ENCODE measurements at regions not wholly inside any gene's neighbourhood (a gene's known extent, or its start where the extent isn't known, plus 50 kb on each side); places are given as distances from the start of the nearest gene placed in this dataset.

DNA sequence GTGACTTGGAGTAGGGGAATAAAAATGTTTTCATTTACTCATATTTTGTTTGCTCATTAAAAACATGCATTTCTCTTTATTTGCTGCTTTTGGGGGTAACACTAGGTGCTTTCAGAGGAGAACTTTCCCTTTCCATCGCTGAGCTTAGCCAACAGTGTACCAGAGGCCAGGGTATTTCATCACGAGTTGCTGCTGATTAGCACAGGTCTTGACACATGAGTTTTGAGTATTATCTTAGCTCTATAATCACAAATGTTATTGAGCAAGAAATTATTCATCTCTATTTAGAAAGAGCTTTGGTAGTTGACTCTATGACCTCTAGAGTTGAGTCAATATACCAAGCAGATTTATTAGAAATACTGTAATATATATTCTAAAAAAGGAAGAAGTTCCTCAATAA lies 375.9 kb downstream of the NXPH1 start:
- H3K4me1 ChIP-seq (ENCODE audit: control insufficient read depth, extremely low read depth, insufficient read depth, low read length) = no peaks in the 10 kb centered on the region
- H3K4me3 ChIP-seq (ENCODE audit: control insufficient read depth in 2 of 3, extremely low read depth in 1 of 3, insufficient read depth in 2 of 3, low read depth in 1 of 3, low read length in 3 of 3) = no peak overlapping the region
- H3K36me3 ChIP-seq (ENCODE audit: control insufficient read depth in 2 of 2, extremely low read depth in 1 of 2, insufficient read depth in 2 of 2, low read length in 2 of 2) = no peaks in the 10 kb centered on the region
- dilution Hi-C loops (cut with MboI; ENCODE audit: extremely low pct_ligation_motif_present, low sequenced_read_pairs) = no loop called here
- H3K27me3 ChIP-seq (ENCODE audit: control insufficient read depth, extremely low read depth, insufficient read depth, low read length) = no peaks in the 10 kb centered on the region
- no peaks in the 10 kb centered on the region for H3K9me3 ChIP-seq (ENCODE audit: control insufficient read depth, low read depth, low read length)
- H3K9ac ChIP-seq (ENCODE audit: control insufficient read depth, extremely low read depth, insufficient read depth, low read length) = no peak overlapping the region
- H3K79me2 ChIP-seq (ENCODE audit: control insufficient read depth, insufficient read depth, low read length) = no peaks in the 10 kb centered on the region
- no peak overlapping the region for H2AFZ ChIP-seq (ENCODE audit: control insufficient read depth, low read length)
- no peak for FAIRE-seq
- H3K9me1 ChIP-seq (ENCODE audit: control insufficient read depth, extremely low read depth, insufficient read depth, low read length) = no peaks in the 10 kb centered on the region
- TF ChIP-seq, protein P1, sequence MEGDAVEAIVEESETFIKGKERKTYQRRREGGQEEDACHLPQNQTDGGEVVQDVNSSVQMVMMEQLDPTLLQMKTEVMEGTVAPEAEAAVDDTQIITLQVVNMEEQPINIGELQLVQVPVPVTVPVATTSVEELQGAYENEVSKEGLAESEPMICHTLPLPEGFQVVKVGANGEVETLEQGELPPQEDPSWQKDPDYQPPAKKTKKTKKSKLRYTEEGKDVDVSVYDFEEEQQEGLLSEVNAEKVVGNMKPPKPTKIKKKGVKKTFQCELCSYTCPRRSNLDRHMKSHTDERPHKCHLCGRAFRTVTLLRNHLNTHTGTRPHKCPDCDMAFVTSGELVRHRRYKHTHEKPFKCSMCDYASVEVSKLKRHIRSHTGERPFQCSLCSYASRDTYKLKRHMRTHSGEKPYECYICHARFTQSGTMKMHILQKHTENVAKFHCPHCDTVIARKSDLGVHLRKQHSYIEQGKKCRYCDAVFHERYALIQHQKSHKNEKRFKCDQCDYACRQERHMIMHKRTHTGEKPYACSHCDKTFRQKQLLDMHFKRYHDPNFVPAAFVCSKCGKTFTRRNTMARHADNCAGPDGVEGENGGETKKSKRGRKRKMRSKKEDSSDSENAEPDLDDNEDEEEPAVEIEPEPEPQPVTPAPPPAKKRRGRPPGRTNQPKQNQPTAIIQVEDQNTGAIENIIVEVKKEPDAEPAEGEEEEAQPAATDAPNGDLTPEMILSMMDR (optimal IDR thresholded peaks at IDR 0.05 in 1 of 3, IDR thresholded peaks at IDR 0.05 in 1 of 3, conservative IDR thresholded peaks at IDR 0.05 in 1 of 3; ENCODE audit: extremely low read depth in 1 of 3, insufficient read depth in 2 of 3, low read length in 3 of 3) = no peak
- no peak for TF ChIP-seq EZH2 (IDR thresholded peaks at IDR 0.05; ENCODE audit: low read length)
- no peak overlapping the region for H3K4me2 ChIP-seq (ENCODE audit: control insufficient read depth, extremely low read depth, insufficient read depth, low read depth, low read length)
- no peak overlapping the region for H3K27ac ChIP-seq (ENCODE audit: control insufficient read depth, insufficient read depth, low read length)
- DNase-seq (ENCODE audit: low read depth, low spot score) = no peak
- no peaks in the 10 kb centered on the region for H4K20me1 ChIP-seq (ENCODE audit: control insufficient read depth, extremely low read depth, insufficient read depth, low read length)

DNA sequence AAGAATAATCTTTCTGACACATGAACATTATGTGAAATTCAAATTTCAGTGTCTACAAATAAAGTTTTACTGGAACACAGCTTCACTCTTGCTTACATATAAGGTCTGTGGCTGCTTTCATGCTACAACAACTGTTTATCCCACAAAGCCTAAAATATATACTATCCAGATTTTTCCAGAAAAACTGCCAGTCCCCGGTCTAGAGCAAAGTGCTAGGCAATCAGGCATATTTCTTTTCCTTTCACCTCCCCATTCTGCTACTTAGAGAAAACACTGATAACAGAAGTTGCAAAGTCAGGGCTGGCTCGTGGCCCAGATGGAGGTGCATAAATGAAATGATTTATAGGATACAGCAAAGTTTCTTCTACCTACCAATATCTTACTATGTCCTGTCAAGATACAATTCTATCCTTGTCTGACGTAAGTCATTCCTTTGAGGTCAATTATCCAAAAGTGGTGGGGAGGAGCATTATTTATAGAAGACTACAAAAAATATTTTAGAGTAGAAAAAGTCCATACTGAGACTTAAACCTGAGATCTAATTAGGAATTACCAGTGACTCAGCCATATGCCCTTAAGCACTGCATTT lies 384.1 kb downstream of the NXPH1 start:
- TF ChIP-seq EZH2 (IDR thresholded peaks at IDR 0.05; ENCODE audit: low read length) = no peak
- TF ChIP-seq, protein P1 (optimal IDR thresholded peaks at IDR 0.05 in 1 of 3, IDR thresholded peaks at IDR 0.05 in 1 of 3, conservative IDR thresholded peaks at IDR 0.05 in 1 of 3; ENCODE audit: extremely low read depth in 1 of 3, insufficient read depth in 2 of 3, low read length in 3 of 3) = no peak
- no peak for FAIRE-seq
- H3K4me2 ChIP-seq (ENCODE audit: control insufficient read depth, extremely low read depth, insufficient read depth, low read depth, low read length) = no peak overlapping the region
- no peak overlapping the region for H3K4me3 ChIP-seq (ENCODE audit: control insufficient read depth in 2 of 3, extremely low read depth in 1 of 3, insufficient read depth in 2 of 3, low read depth in 1 of 3, low read length in 3 of 3)
- H4K20me1 ChIP-seq (ENCODE audit: control insufficient read depth, extremely low read depth, insufficient read depth, low read length) = no peaks in the 10 kb centered on the region
- H3K36me3 ChIP-seq (ENCODE audit: control insufficient read depth in 2 of 2, extremely low read depth in 1 of 2, insufficient read depth in 2 of 2, low read length in 2 of 2) = no peaks in the 10 kb centered on the region
- no peaks in the 10 kb centered on the region for H3K4me1 ChIP-seq (ENCODE audit: control insufficient read depth, extremely low read depth, insufficient read depth, low read length)
- no peak overlapping the region for H3K9ac ChIP-seq (ENCODE audit: control insufficient read depth, extremely low read depth, insufficient read depth, low read length)
- no peaks in the 10 kb centered on the region for H3K9me3 ChIP-seq (ENCODE audit: control insufficient read depth, low read depth, low read length)
- H3K27me3 ChIP-seq (ENCODE audit: control insufficient read depth, extremely low read depth, insufficient read depth, low read length) = no peaks in the 10 kb centered on the region
- no peaks in the 10 kb centered on the region for H3K79me2 ChIP-seq (ENCODE audit: control insufficient read depth, insufficient read depth, low read length)
- DNase-seq (ENCODE audit: low read depth, low spot score) = no peak
- H3K27ac ChIP-seq (ENCODE audit: control insufficient read depth, insufficient read depth, low read length) = no peak overlapping the region
- H2AFZ ChIP-seq (ENCODE audit: control insufficient read depth, low read length) = no peak overlapping the region
- H3K9me1 ChIP-seq (ENCODE audit: control insufficient read depth, extremely low read depth, insufficient read depth, low read length) = no peaks in the 10 kb centered on the region
- dilution Hi-C loops (cut with MboI; ENCODE audit: extremely low pct_ligation_motif_present, low sequenced_read_pairs) = no loop called here

All from keratinocyte (primary cell).